ENCODE measurements at regions not wholly inside any gene's neighbourhood (a gene's known extent, or its start where the extent isn't known, plus 50 kb on each side); places are given as distances from the start of the nearest gene placed in this dataset.

- Histone ChIP-seq H3K4me3 (ENCODE audit: low read length) (no peak overlapping the region), H3K9ac (ENCODE audit: low read length) (no peak overlapping the region), H3K9me2 (replicated peaks; ENCODE audit: insufficient read depth, low read length) (no peaks in the 10 kb centered on the region), H3F3A (ENCODE audit: insufficient read depth, low read length) (no peaks in the 10 kb centered on the region), H3K27ac (ENCODE audit: low read length) (no peak overlapping the region), H4K20me1 (ENCODE audit: insufficient read depth, low read length) (no peaks in the 10 kb centered on the region), H3K27me3 (replicated peaks; ENCODE audit: insufficient read depth, low read length) (no peaks in the 10 kb centered on the region), H3K9me3 (replicated peaks; ENCODE audit: insufficient read depth, low read length) (no peaks in the 10 kb centered on the region), H3K4me2 (ENCODE audit: low read depth, low read length) (no peak overlapping the region), H3K79me2 (ENCODE audit: low read length) (no peaks in the 10 kb centered on the region), H3K36me3 (replicated peaks; ENCODE audit: insufficient read depth, low read length) (no peaks in the 10 kb centered on the region), H3K4me1 (ENCODE audit: low read length) (no peaks in the 10 kb centered on the region), H2AFZ (ENCODE audit: low read length) (no peak overlapping the region)
- TF ChIP-seq EZH2phosphoT487 (IDR thresholded peaks at IDR 0.05; ENCODE audit: low read length) (no peak), EZH2 (optimal IDR thresholded peaks at IDR 0.05; ENCODE audit: low read depth, low read length) (no peak)
- no peak for DNase-seq
Measured at GRCh38 chr3:83948771-83949170, 1010.0 kb upstream of the CADM2 start.

DNA sequence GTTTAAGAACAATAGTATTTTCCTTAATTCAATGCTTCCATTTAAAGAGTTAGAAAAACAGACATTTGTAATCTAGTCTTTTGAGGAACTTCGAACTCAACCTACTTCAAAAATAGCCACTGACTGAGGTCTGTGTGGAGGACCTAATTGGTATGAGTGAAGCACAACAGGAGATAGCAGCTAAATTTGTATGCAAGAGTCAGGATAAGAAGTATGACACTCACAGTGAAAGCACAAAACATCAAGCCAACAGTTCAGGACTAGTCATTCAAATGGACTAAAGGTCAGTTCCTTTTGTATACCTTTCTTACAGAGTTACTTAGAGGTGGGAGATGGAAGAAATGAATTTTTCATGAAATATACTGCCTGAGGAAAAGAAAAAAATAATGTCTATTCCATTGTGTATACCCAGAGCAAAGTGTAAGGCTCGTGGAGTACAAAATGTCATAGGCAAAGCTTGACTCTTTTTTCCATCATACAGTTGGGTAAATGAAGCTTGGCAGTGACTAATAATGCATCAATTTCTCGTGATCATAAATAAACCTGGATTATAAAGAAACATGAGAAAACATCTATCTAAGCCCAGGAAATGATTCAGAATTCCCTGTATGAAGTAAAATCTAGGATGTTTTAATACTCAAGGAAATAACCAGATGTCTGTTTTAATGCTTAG, 1005.2 kb upstream of the CADM2 start:
- TF ChIP-seq EZH2phosphoT487 (IDR thresholded peaks at IDR 0.05; ENCODE audit: low read length) (no peak), EZH2 (optimal IDR thresholded peaks at IDR 0.05; ENCODE audit: low read depth, low read length) (no peak)
- TF ChIP-seq, protein P1, sequence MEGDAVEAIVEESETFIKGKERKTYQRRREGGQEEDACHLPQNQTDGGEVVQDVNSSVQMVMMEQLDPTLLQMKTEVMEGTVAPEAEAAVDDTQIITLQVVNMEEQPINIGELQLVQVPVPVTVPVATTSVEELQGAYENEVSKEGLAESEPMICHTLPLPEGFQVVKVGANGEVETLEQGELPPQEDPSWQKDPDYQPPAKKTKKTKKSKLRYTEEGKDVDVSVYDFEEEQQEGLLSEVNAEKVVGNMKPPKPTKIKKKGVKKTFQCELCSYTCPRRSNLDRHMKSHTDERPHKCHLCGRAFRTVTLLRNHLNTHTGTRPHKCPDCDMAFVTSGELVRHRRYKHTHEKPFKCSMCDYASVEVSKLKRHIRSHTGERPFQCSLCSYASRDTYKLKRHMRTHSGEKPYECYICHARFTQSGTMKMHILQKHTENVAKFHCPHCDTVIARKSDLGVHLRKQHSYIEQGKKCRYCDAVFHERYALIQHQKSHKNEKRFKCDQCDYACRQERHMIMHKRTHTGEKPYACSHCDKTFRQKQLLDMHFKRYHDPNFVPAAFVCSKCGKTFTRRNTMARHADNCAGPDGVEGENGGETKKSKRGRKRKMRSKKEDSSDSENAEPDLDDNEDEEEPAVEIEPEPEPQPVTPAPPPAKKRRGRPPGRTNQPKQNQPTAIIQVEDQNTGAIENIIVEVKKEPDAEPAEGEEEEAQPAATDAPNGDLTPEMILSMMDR (IDR thresholded peaks at IDR 0.05; ENCODE audit: low read length): no peak
- H3F3A ChIP-seq (ENCODE audit: insufficient read depth, low read length): no peaks in the 10 kb centered on the region
- DNase-seq: no peak
- H3K36me3 ChIP-seq (replicated peaks; ENCODE audit: insufficient read depth, low read length): no peaks in the 10 kb centered on the region
- H4K20me1 ChIP-seq (ENCODE audit: insufficient read depth, low read length): no peaks in the 10 kb centered on the region
- no peak overlapping the region for H3K9ac ChIP-seq (ENCODE audit: low read length)
- H3K27ac ChIP-seq (ENCODE audit: low read length): no peak overlapping the region
- H3K4me1 ChIP-seq (ENCODE audit: low read length): no peaks in the 10 kb centered on the region
- H3K27me3 ChIP-seq (replicated peaks; ENCODE audit: insufficient read depth, low read length): no peaks in the 10 kb centered on the region
- H3K4me2 ChIP-seq (ENCODE audit: low read depth, low read length): no peak overlapping the region
- H2AFZ ChIP-seq (ENCODE audit: low read length): no peak overlapping the region
- no peak overlapping the region for H3K4me3 ChIP-seq (ENCODE audit: low read length)
- no peaks in the 10 kb centered on the region for H3K9me2 ChIP-seq (replicated peaks; ENCODE audit: insufficient read depth, low read length)
- no peaks in the 10 kb centered on the region for H3K9me3 ChIP-seq (replicated peaks; ENCODE audit: insufficient read depth, low read length)
- H3K79me2 ChIP-seq (ENCODE audit: low read length): no peaks in the 10 kb centered on the region

GRCh38 chr3:83956431-83956830, 1002.4 kb upstream of the CADM2 start:
- TF ChIP-seq EZH2 (optimal IDR thresholded peaks at IDR 0.05; ENCODE audit: low read depth, low read length) (no peak), EZH2phosphoT487 (IDR thresholded peaks at IDR 0.05; ENCODE audit: low read length) (no peak)
- TF ChIP-seq, protein P1 (IDR thresholded peaks at IDR 0.05; ENCODE audit: low read length): no peak
- H2AFZ ChIP-seq (ENCODE audit: low read length): no peak overlapping the region
- no peaks in the 10 kb centered on the region for H3K27me3 ChIP-seq (replicated peaks; ENCODE audit: insufficient read depth, low read length)
- H3K9me2 ChIP-seq (replicated peaks; ENCODE audit: insufficient read depth, low read length): no peaks in the 10 kb centered on the region
- no peak overlapping the region for H3K27ac ChIP-seq (ENCODE audit: low read length)
- H3K4me1 ChIP-seq (ENCODE audit: low read length): no peaks in the 10 kb centered on the region
- no peaks in the 10 kb centered on the region for H3K79me2 ChIP-seq (ENCODE audit: low read length)
- no peaks in the 10 kb centered on the region for H3K9me3 ChIP-seq (replicated peaks; ENCODE audit: insufficient read depth, low read length)
- H4K20me1 ChIP-seq (ENCODE audit: insufficient read depth, low read length): no peaks in the 10 kb centered on the region
- DNase-seq: no peak
- no peak overlapping the region for H3K4me3 ChIP-seq (ENCODE audit: low read length)
- H3K36me3 ChIP-seq (replicated peaks; ENCODE audit: insufficient read depth, low read length): no peaks in the 10 kb centered on the region
- H3K9ac ChIP-seq (ENCODE audit: low read length): no peak overlapping the region
- no peak overlapping the region for H3K4me2 ChIP-seq (ENCODE audit: low read depth, low read length)
- H3F3A ChIP-seq (ENCODE audit: insufficient read depth, low read length): no peaks in the 10 kb centered on the region

- Histone ChIP-seq H3K4me2 (ENCODE audit: low read depth, low read length) (peak overlapping the region; percentile 78; the same call in 1 of the 2 replicates), H3K79me2 (ENCODE audit: low read length) (no peaks in the 10 kb centered on the region), H3K9me2 (replicated peaks; ENCODE audit: insufficient read depth, low read length) (no peaks in the 10 kb centered on the region), H3K27me3 (replicated peaks; ENCODE audit: insufficient read depth, low read length) (no peaks in the 10 kb centered on the region), H2AFZ (ENCODE audit: low read length) (peak overlapping the region; percentile 88), H3K9me3 (replicated peaks; ENCODE audit: insufficient read depth, low read length) (no peaks in the 10 kb centered on the region), H3K36me3 (replicated peaks; ENCODE audit: insufficient read depth, low read length) (no peaks in the 10 kb centered on the region), H3K9ac (ENCODE audit: low read length) (peak overlapping the region; percentile 31; the same call in 1 of the 2 replicates), H3K4me1 (ENCODE audit: low read length) (no peaks in the 10 kb centered on the region), H3F3A (ENCODE audit: insufficient read depth, low read length) (no peaks in the 10 kb centered on the region), H3K27ac (ENCODE audit: low read length) (no peak overlapping the region), H3K4me3 (ENCODE audit: low read length) (peak overlapping the region; percentile 43), H4K20me1 (ENCODE audit: insufficient read depth, low read length) (no peaks in the 10 kb centered on the region)
- peak; percentile 56 for DNase-seq
- TF ChIP-seq EZH2 (optimal IDR thresholded peaks at IDR 0.05; ENCODE audit: low read depth, low read length): no peak
- TF ChIP-seq, protein P1 (IDR thresholded peaks at IDR 0.05; ENCODE audit: low read length): peak; percentile 30
Measured at GRCh38 chr3:83968356-83968755, 990.4 kb upstream of the CADM2 start.
